ENCODE measurements at regions not wholly inside any gene's neighbourhood (a gene's known extent, or its start where the extent isn't known, plus 50 kb on each side); places are given as distances from the start of the nearest gene placed in this dataset.
A peak's percentile ranks its signal among the peaks of the same experiment; 100 is the strongest.

- no peak for DNase-seq
- TF ChIP-seq CTCF (IDR thresholded peaks at IDR 0.05): no peak
These were observed 67.7 kb downstream of the MGST1 start for GRCh38 chr12:16415155-16415554.

GRCh38 chr12:16417058-16417457 lies 69.6 kb downstream of the MGST1 start:
- Histone ChIP-seq H3K9me3 (no peaks in the 10 kb centered on the region), H3K36me3 (no peaks in the 10 kb centered on the region), H3K4me1 (no peaks in the 10 kb centered on the region), H3K27me3 (no peaks in the 10 kb centered on the region), H3K4me3 (no peak overlapping the region), H3K27ac (no peak overlapping the region)
- ATAC-seq: no peak
- TF ChIP-seq CTCF (IDR thresholded peaks at IDR 0.05): no peak
- no peak for DNase-seq
- intact Hi-C loops (cut with DNase I): no loop called here

More at GRCh38 chr12:16415155-16415554, 67.7 kb downstream of the MGST1 start:
- Histone ChIP-seq H3K9me3 (no peaks in the 10 kb centered on the region), H3K4me1 (no peaks in the 10 kb centered on the region), H3K4me3 (no peak overlapping the region), H3K27ac (no peak overlapping the region), H3K27me3 (no peaks in the 10 kb centered on the region), H3K36me3 (no peaks in the 10 kb centered on the region)
- no peak for ATAC-seq
- intact Hi-C loops (cut with DNase I): no loop called here

- no peak for ATAC-seq
- no peak overlapping the region for H3K27ac ChIP-seq
- H3K36me3 ChIP-seq: no peaks in the 10 kb centered on the region
- no peak overlapping the region for H3K4me3 ChIP-seq
- TF ChIP-seq CTCF (IDR thresholded peaks at IDR 0.05): no peak
- no peaks in the 10 kb centered on the region for H3K27me3 ChIP-seq
- H3K9me3 ChIP-seq: no peaks in the 10 kb centered on the region
- no peaks in the 10 kb centered on the region for H3K4me1 ChIP-seq
- intact Hi-C loops (cut with DNase I): no loop called here
- no peak for DNase-seq
These were observed 74.4 kb downstream of the MGST1 start for GRCh38 chr12:16421806-16422205.

- intact Hi-C loops (cut with DNase I): no loop called here
- no peak for TF ChIP-seq CTCF (IDR thresholded peaks at IDR 0.05)
- H3K27me3 ChIP-seq: no peaks in the 10 kb centered on the region
These were observed 77.1 kb downstream of the MGST1 start for GRCh38 chr12:16424531-16424930.

GRCh38 chr12:16435875-16436554 lies 88.6 kb downstream of the MGST1 start:
- Histone ChIP-seq H3K4me1 (no peaks in the 10 kb centered on the region), H3K27me3 (no peaks in the 10 kb centered on the region), H3K27ac (no peak overlapping the region), H3K9me3 (no peaks in the 10 kb centered on the region), H3K36me3 (no peaks in the 10 kb centered on the region), H3K4me3 (no peak overlapping the region)
- intact Hi-C loops (cut with DNase I): no loop called here
- no peak for TF ChIP-seq CTCF (IDR thresholded peaks at IDR 0.05)
- DNase-seq (no peak), ATAC-seq (peak; percentile 62)

More at GRCh38 chr12:16424531-16424930, 77.1 kb downstream of the MGST1 start:
- ATAC-seq: no peak
- no peak overlapping the region for H3K4me3 ChIP-seq
- no peak overlapping the region for H3K27ac ChIP-seq
- H3K36me3 ChIP-seq: no peaks in the 10 kb centered on the region
- no peaks in the 10 kb centered on the region for H3K4me1 ChIP-seq
- no peaks in the 10 kb centered on the region for H3K9me3 ChIP-seq
- no peak for DNase-seq

Data from upper lobe of right lung (tissue), 1 donor.